H9 (cell line): ENCODE measurements at regions not wholly inside any gene's neighbourhood (a gene's known extent, or its start where the extent isn't known, plus 50 kb on each side); places are given as distances from the start of the nearest gene placed in this dataset.

ENCODE experiments used
- DNase-seq: peaks from one replicate; pipeline ENCODE4 v3.0.0-alpha.2; 2017
- H2AFZ ChIP-seq: one replicate; pipeline ENCODE4 v1.6.1; 2013; ENCODE audit warnings: mild to moderate bottlenecking, low read length, control low read depth, moderate library complexity
- H2AK5ac ChIP-seq: 2 replicates; pipeline ENCODE4 v1.6.1; 2013; ENCODE audit warnings: low read length, control low read depth, mixed read lengths; ENCODE audit not compliant: insufficient read length
- H2BK120ac ChIP-seq: one replicate; pipeline ENCODE4 v1.6.1; 2013; ENCODE audit warnings: low read depth, mild to moderate bottlenecking, low read length, control low read depth, inconsistent platforms; ENCODE audit not compliant: poor library complexity, severe bottlenecking
- H2BK12ac ChIP-seq: 2 replicates; pipeline ENCODE4 v1.6.1; 2013; ENCODE audit warnings: low read length, control low read depth, mixed read lengths, low read depth; ENCODE audit not compliant: insufficient read length
- H2BK15ac ChIP-seq: 2 replicates; pipeline ENCODE4 v1.6.1; 2013; ENCODE audit warnings: low read depth, low read length, control low read depth
- H2BK20ac ChIP-seq: one replicate; pipeline ENCODE4 v1.6.1; 2013; ENCODE audit warnings: low read depth, mild to moderate bottlenecking, low read length, control low read depth, inconsistent platforms; ENCODE audit not compliant: poor library complexity, severe bottlenecking
- H2BK5ac ChIP-seq: 2 replicates; pipeline ENCODE4 v1.6.1; 2013; ENCODE audit warnings: low read length, control low read depth, mixed read lengths; ENCODE audit not compliant: insufficient read length
- H3K14ac ChIP-seq: 2 replicates; pipeline ENCODE4 v1.6.1; 2013; ENCODE audit warnings: low read length, control low read depth; ENCODE audit not compliant: insufficient read depth
- H3K18ac ChIP-seq: 2 replicates; pipeline ENCODE4 v1.6.1; 2013; ENCODE audit warnings: low read depth, mild to moderate bottlenecking, mixed read lengths, low read length, control low read depth; ENCODE audit not compliant: insufficient read length
- H3K23ac ChIP-seq: 2 replicates; pipeline ENCODE4 v1.6.1; 2013; ENCODE audit warnings: low read length, control low read depth, mixed read lengths, low read depth; ENCODE audit not compliant: insufficient read length
- H3K23me2 ChIP-seq: 2 replicates; pipeline ENCODE4 v1.6.1; 2013; ENCODE audit warnings: low read depth, mild to moderate bottlenecking, mixed read lengths, low read length, control low read depth; ENCODE audit not compliant: insufficient read length, poor library complexity, severe bottlenecking
- H3K27ac ChIP-seq: 2 replicates; pipeline ENCODE4 v1.5.1; 2013; ENCODE audit warnings: low read length, control low read depth, mixed read lengths, low read depth; ENCODE audit not compliant: insufficient read length
- H3K27me3 ChIP-seq: 2 replicates; pipeline ENCODE4 v1.6.1; 2013; ENCODE audit warnings: low read length, control low read depth, inconsistent platforms; ENCODE audit not compliant: insufficient read depth
- H3K4ac ChIP-seq: 2 replicates; pipeline ENCODE4 v1.6.1; 2013; ENCODE audit warnings: low read depth, mild to moderate bottlenecking, control low read depth, inconsistent platforms, low read length, moderate library complexity
- H3K4me1 ChIP-seq: 2 replicates; pipeline ENCODE4 v1.6.1; 2013; ENCODE audit warnings: low read length, control low read depth, inconsistent platforms; ENCODE audit not compliant: insufficient read depth
- H3K4me2 ChIP-seq: 2 replicates; pipeline ENCODE4 v1.6.1; 2013; ENCODE audit warnings: low read length, control low read depth, mixed read lengths; ENCODE audit not compliant: insufficient read length, insufficient read depth
- H3K56ac ChIP-seq: 2 replicates; pipeline ENCODE4 v1.6.1; 2013; ENCODE audit warnings: low read depth, mild to moderate bottlenecking, mixed read lengths, low read length, control low read depth; ENCODE audit not compliant: insufficient read length
- H3K79me1 ChIP-seq: 2 replicates; pipeline ENCODE4 v1.6.1; 2013; ENCODE audit warnings: low read depth, mild to moderate bottlenecking, moderate library complexity, low read length, control low read depth, inconsistent platforms; ENCODE audit not compliant: insufficient read depth, poor library complexity, severe bottlenecking
- H3K79me2 ChIP-seq: 2 replicates; pipeline ENCODE4 v1.6.1; 2013; ENCODE audit warnings: low read length, control low read depth, inconsistent platforms; ENCODE audit not compliant: insufficient read depth
- H3K9ac ChIP-seq: 2 replicates; pipeline ENCODE4 v1.6.1; 2013; ENCODE audit warnings: low read length, control low read depth, mixed read lengths; ENCODE audit not compliant: insufficient read length; ENCODE audit errors: extremely low read depth
- H3K9me3 ChIP-seq: one replicate; pipeline ENCODE4 v1.6.1; 2013; ENCODE audit warnings: low read depth, low read length, inconsistent platforms; ENCODE audit not compliant: control insufficient read depth
- H3T11ph ChIP-seq: one replicate; pipeline ENCODE4 v1.6.1; 2013; ENCODE audit warnings: mild to moderate bottlenecking, low read length, control low read depth, inconsistent platforms
- H4K20me1 ChIP-seq: one replicate; pipeline ENCODE4 v1.6.1; 2013; ENCODE audit not compliant: control insufficient read depth, insufficient read length, insufficient read depth
- H4K5ac ChIP-seq: 2 replicates; pipeline ENCODE4 v1.6.1; 2013; ENCODE audit warnings: low read depth, mild to moderate bottlenecking, mixed read lengths, low read length, control low read depth; ENCODE audit not compliant: insufficient read length
- H4K8ac ChIP-seq: replicated peaks from 2 replicates; pipeline ENCODE4 v1.6.1; 2013; ENCODE audit warnings: low read length, control low read depth, mixed read lengths, low read depth; ENCODE audit not compliant: insufficient read length
- H4K91ac ChIP-seq: 2 replicates; pipeline ENCODE4 v1.6.1; 2013; ENCODE audit warnings: low read depth, mild to moderate bottlenecking, moderate library complexity, mixed read lengths, low read length, control low read depth; ENCODE audit not compliant: insufficient read length
- H3K27ac Mint-ChIP-seq, 3 experiments: 2 replicates in 2 of 3; 3 replicates in 1 of 3; pipeline ENCODE4 v1.8.0; 2020 to 2021; ENCODE audit warnings: mixed read lengths in 3 of 3, mild to moderate bottlenecking in 1 of 3, moderate library complexity in 1 of 3
- H3K27me3 Mint-ChIP-seq: 2 replicates; pipeline ENCODE4 v1.8.0; 2021; ENCODE audit warnings: low read depth, mild to moderate bottlenecking, moderate library complexity, mixed read lengths
- H3K36me3 Mint-ChIP-seq, 3 experiments: 2 replicates in 2 of 3; 3 replicates in 1 of 3; pipeline ENCODE4 v1.8.0; 2020 to 2021; ENCODE audit warnings: low read depth in 3 of 3, mixed read lengths in 3 of 3; ENCODE audit not compliant: insufficient read depth in 1 of 3
- H3K4me1 Mint-ChIP-seq, 2 experiments: 2 replicates each; pipeline ENCODE4 v1.8.0; 2020; ENCODE audit warnings: mixed read lengths in 2 of 2
- H3K4me3 Mint-ChIP-seq, 2 experiments: 2 replicates in 1 of 2; 3 replicates in 1 of 2; pipeline ENCODE4 v1.8.0; 2020 to 2021; ENCODE audit warnings: mild to moderate bottlenecking in 2 of 2, mixed read lengths in 2 of 2, moderate library complexity in 1 of 2
- H3K9me3 Mint-ChIP-seq, 2 experiments: 2 replicates in 1 of 2; 3 replicates in 1 of 2; pipeline ENCODE4 v1.8.0; 2020; ENCODE audit warnings: mild to moderate bottlenecking in 2 of 2, mixed read lengths in 2 of 2, moderate library complexity in 1 of 2
- WGBS: extraction: QIAGEN DNeasy Blood & Tissue Kit; methylation state at CpG from one replicate; pipeline ENCODE4 v1.1.7; 2013; ENCODE audit warnings: missing lambda C conversion rate, low lambda C conversion rate, mixed read lengths; ENCODE audit not compliant: insufficient read length; ENCODE audit errors: extremely low coverage; 5-methylcytosine and 5-hydroxymethylcytosine counted together
- TF ChIP-seq, protein P1 (sequence below): fragments of 200-600 bp; sonication (generic); conservative IDR thresholded peaks from 3 replicates; pipeline ENCODE4 v1.8.0; 2021; ENCODE audit warnings: antibody characterized with exemption, mild to moderate bottlenecking

- Histone ChIP-seq H4K20me1 (no peaks in the 10 kb centered on the region), H4K5ac (no peak overlapping the region), H4K91ac (no peak overlapping the region), H3K79me1 (no peaks in the 10 kb centered on the region), H3K27ac (no peak overlapping the region), H2BK20ac (no peak overlapping the region), H3K9me3 (no peaks in the 10 kb centered on the region), H3K56ac (no peak overlapping the region), H3K4me2 (no peak overlapping the region), H2AFZ (no peak overlapping the region), H2AK5ac (no peak overlapping the region), H3K79me2 (no peaks in the 10 kb centered on the region), H2BK120ac (no peak overlapping the region), H3K23ac (no peak overlapping the region), H3T11ph (no peak overlapping the region), H3K14ac (no peak overlapping the region), H4K8ac (no peak overlapping the region), H2BK5ac (no peak overlapping the region), H2BK15ac (no peak overlapping the region), H3K4me1 (no peaks in the 10 kb centered on the region), H3K18ac (no peak overlapping the region), H2BK12ac (no peak overlapping the region), H3K27me3 (no peaks in the 10 kb centered on the region), H3K4ac (no peak overlapping the region), H3K9ac (no peak overlapping the region), H3K23me2 (no peaks in the 10 kb centered on the region)
- no peak for DNase-seq
- no peaks in the 10 kb centered on the region; a peak in 2 of 5 replicates for H3K9me3 Mint-ChIP-seq
- no peaks in the 10 kb centered on the region; the same call in none of the 2 replicates for H3K27me3 Mint-ChIP-seq
- TF ChIP-seq, protein P1, sequence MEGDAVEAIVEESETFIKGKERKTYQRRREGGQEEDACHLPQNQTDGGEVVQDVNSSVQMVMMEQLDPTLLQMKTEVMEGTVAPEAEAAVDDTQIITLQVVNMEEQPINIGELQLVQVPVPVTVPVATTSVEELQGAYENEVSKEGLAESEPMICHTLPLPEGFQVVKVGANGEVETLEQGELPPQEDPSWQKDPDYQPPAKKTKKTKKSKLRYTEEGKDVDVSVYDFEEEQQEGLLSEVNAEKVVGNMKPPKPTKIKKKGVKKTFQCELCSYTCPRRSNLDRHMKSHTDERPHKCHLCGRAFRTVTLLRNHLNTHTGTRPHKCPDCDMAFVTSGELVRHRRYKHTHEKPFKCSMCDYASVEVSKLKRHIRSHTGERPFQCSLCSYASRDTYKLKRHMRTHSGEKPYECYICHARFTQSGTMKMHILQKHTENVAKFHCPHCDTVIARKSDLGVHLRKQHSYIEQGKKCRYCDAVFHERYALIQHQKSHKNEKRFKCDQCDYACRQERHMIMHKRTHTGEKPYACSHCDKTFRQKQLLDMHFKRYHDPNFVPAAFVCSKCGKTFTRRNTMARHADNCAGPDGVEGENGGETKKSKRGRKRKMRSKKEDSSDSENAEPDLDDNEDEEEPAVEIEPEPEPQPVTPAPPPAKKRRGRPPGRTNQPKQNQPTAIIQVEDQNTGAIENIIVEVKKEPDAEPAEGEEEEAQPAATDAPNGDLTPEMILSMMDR: no peak
- peaks cover 5 to 13% of the 10 kb centered on the region in 2 experiments; a peak in 2 of 4 replicates for H3K4me1 Mint-ChIP-seq
- H3K36me3 Mint-ChIP-seq: peaks cover 0 to 5% (median 2%) of the 10 kb centered on the region in 3 experiments; a peak in 3 of 7 replicates
- H3K4me3 Mint-ChIP-seq: no peak overlapping the region
- no peak overlapping the region for H3K27ac Mint-ChIP-seq
- no CpG with 5 or more reads among the region's 26 CpGs for WGBS
These were observed 175.2 kb upstream of the SALL3 start for GRCh38 chr18:78804206-78805030.
